Testis (tissue), 2 donors: ENCODE measurements at regions not wholly inside any gene's neighbourhood (a gene's known extent, or its start where the extent isn't known, plus 50 kb on each side); places are given as distances from the start of the nearest gene placed in this dataset.

Experiments
- POLR2A ChIP-seq: fragments of 450-650 bp; IDR thresholded peaks from one replicate; pipeline ENCODE4 v1.6.1; 2017; ENCODE audit warnings: antibody characterized with exemption, mild to moderate bottlenecking, moderate library complexity
- TF ChIP-seq, protein P1 (sequence below), 3 experiments: fragments of 450-650 bp in 2 of 3; fragments of 200-600 bp in 1 of 3; sonication (generic) in 1 of 3; IDR thresholded peaks; one replicate each; pipeline ENCODE4 v1.5.1; 2016 to 2019; ENCODE audit warnings: antibody characterized with exemption in 3 of 3, mild to moderate bottlenecking in 2 of 3, moderate library complexity in 1 of 3

DNA sequence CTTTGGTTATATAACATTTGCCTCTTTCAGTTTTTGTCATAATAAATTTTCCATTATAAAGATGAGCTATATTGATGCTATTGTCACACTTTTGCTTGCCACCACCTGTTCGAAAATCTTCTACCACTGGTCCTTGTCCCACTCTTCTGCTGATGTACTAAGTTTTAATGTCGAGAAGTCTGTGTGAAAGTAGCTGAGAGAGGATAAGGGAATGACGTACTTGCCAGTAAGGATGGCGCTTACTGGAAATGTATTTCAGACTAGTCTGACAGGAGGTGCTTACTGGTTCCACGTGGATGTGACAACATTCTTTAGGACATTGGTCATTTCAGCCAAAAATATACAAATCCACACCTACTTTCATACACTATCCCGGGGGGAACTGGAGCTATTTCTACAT is 132.7 kb upstream of the NR3C2 start:
- TF ChIP-seq, protein P1, sequence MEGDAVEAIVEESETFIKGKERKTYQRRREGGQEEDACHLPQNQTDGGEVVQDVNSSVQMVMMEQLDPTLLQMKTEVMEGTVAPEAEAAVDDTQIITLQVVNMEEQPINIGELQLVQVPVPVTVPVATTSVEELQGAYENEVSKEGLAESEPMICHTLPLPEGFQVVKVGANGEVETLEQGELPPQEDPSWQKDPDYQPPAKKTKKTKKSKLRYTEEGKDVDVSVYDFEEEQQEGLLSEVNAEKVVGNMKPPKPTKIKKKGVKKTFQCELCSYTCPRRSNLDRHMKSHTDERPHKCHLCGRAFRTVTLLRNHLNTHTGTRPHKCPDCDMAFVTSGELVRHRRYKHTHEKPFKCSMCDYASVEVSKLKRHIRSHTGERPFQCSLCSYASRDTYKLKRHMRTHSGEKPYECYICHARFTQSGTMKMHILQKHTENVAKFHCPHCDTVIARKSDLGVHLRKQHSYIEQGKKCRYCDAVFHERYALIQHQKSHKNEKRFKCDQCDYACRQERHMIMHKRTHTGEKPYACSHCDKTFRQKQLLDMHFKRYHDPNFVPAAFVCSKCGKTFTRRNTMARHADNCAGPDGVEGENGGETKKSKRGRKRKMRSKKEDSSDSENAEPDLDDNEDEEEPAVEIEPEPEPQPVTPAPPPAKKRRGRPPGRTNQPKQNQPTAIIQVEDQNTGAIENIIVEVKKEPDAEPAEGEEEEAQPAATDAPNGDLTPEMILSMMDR (IDR thresholded peaks at IDR 0.05) = no peak
- no peak for TF ChIP-seq POLR2A
